ENCODE measurements at regions not wholly inside any gene's neighbourhood (a gene's known extent, or its start where the extent isn't known, plus 50 kb on each side); places are given as distances from the start of the nearest gene placed in this dataset.

DNA sequence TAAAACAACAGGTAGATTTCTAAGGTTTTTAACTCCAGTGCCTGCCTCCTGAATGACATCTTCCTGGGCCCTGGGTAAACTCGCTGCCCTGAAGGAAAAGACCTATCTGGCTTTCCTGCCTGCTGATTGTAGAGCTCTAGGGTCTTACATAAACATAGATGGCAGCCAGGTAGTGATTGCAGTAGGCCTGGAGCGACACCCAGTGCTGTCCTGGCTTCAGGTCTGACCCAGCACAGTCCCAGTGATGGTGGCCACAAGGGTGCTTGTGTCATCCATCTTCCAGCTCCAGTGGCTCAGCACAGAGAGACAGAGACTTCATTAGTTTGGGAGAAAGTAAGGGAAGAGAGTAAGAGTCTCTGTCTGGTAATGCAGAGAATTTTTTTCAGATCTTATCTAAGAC, 542.9 kb upstream of the IMPG1 start:
- Histone ChIP-seq H3K27ac (no peak overlapping the region), H3K36me3 (ENCODE audit: low read depth, missing control alignments) (no peaks in the 10 kb centered on the region), H3K9me3 (no peaks in the 10 kb centered on the region), H3K4me3 (no peak overlapping the region), H3K4me1 (no peaks in the 10 kb centered on the region), H3K27me3 (no peaks in the 10 kb centered on the region)
- DNase-seq: no peak
- TF ChIP-seq, protein P1, sequence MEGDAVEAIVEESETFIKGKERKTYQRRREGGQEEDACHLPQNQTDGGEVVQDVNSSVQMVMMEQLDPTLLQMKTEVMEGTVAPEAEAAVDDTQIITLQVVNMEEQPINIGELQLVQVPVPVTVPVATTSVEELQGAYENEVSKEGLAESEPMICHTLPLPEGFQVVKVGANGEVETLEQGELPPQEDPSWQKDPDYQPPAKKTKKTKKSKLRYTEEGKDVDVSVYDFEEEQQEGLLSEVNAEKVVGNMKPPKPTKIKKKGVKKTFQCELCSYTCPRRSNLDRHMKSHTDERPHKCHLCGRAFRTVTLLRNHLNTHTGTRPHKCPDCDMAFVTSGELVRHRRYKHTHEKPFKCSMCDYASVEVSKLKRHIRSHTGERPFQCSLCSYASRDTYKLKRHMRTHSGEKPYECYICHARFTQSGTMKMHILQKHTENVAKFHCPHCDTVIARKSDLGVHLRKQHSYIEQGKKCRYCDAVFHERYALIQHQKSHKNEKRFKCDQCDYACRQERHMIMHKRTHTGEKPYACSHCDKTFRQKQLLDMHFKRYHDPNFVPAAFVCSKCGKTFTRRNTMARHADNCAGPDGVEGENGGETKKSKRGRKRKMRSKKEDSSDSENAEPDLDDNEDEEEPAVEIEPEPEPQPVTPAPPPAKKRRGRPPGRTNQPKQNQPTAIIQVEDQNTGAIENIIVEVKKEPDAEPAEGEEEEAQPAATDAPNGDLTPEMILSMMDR (IDR thresholded peaks at IDR 0.05): no peak
- TF ChIP-seq POLR2A (IDR thresholded peaks at IDR 0.05): no peak
- WGBS, 2 donors: 62 to 93% methylated on average over 2 of the region's 2 CpGs
- intact Hi-C loops (cut with DNase I; ENCODE audit: low total_unique reads): no loop called here

- DNase-seq: no peak
- no peak for TF ChIP-seq POLR2A (IDR thresholded peaks at IDR 0.05)
- TF ChIP-seq, protein P1 (IDR thresholded peaks at IDR 0.05): no peak
- no peak overlapping the region for H3K4me3 ChIP-seq
- H3K27ac ChIP-seq: no peak overlapping the region
- 48 to 54% methylated on average over 1 of the region's 1 CpG for WGBS, 2 donors
- H3K27me3 ChIP-seq: no peaks in the 10 kb centered on the region
- H3K4me1 ChIP-seq: no peaks in the 10 kb centered on the region
- H3K9me3 ChIP-seq: no peaks in the 10 kb centered on the region
- intact Hi-C loops (cut with DNase I; ENCODE audit: low total_unique reads): no loop called here
- H3K36me3 ChIP-seq (ENCODE audit: low read depth, missing control alignments): no peaks in the 10 kb centered on the region
These were observed 540.5 kb upstream of the IMPG1 start for GRCh38 chr6:76612954-76613353.

DNA sequence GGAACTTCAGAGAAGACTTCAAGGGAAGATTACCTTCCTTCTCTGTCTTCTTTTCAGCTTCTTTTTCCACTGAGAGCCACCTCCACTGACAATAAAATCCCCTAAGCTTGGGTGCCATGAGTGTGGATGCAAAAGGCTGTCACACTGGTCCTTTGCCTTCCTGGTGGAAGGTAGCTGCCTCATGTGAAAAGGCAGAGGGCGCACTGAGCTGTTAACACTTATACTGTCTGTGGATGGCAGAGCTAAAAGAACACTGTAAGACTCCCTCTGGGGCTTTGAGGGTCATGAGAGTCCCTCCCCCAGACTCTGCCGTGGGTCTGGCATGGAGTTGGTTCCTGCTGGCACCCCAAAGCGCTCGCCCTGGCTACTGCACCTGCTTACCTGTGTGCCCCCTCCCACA, 536.7 kb upstream of the IMPG1 start:
- Histone ChIP-seq H3K36me3 (ENCODE audit: low read depth, missing control alignments) (no peaks in the 10 kb centered on the region), H3K9me3 (no peaks in the 10 kb centered on the region), H3K27me3 (no peaks in the 10 kb centered on the region), H3K27ac (no peak overlapping the region), H3K4me3 (no peak overlapping the region), H3K4me1 (no peaks in the 10 kb centered on the region)
- 74 to 83% methylated on average over 4 of the region's 4 CpGs for WGBS, 2 donors
- DNase-seq: no peak
- intact Hi-C loops (cut with DNase I; ENCODE audit: low total_unique reads): no loop called here
- TF ChIP-seq, protein P1 (IDR thresholded peaks at IDR 0.05): no peak
- no peak for TF ChIP-seq POLR2A (IDR thresholded peaks at IDR 0.05)

DNA sequence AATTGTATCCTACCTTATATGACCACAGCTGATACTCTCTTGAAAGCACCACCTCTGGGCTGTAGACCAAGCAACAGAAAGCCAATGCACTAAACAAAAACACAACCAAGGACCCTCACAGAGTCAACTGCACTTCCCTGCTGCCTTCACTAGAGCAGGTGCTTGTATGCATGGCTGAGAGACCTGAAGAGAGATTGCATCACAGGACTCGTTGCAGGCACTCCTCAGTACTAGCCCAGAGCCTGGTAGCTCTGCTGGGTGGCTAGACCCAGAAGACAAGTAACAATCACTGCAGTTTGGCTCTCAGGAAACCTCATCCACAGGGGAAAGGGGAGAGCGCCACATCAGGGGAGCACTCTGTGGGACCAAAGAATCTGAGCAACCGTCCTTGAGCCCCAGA, 521.6 kb upstream of the IMPG1 start:
- TF ChIP-seq, protein P1 (IDR thresholded peaks at IDR 0.05): no peak
- no peak for TF ChIP-seq POLR2A (IDR thresholded peaks at IDR 0.05)
- H3K9me3 ChIP-seq: no peaks in the 10 kb centered on the region
- intact Hi-C loops (cut with DNase I; ENCODE audit: low total_unique reads): no loop called here
- no peaks in the 10 kb centered on the region for H3K27me3 ChIP-seq
- no peaks in the 10 kb centered on the region for H3K4me1 ChIP-seq
- no peak for DNase-seq
- H3K27ac ChIP-seq: no peak overlapping the region
- WGBS, 2 donors: 73 to 86% methylated on average over 2 to 3 of the region's 3 CpGs
- H3K4me3 ChIP-seq: no peak overlapping the region
- no peaks in the 10 kb centered on the region for H3K36me3 ChIP-seq (ENCODE audit: low read depth, missing control alignments)

- no peaks in the 10 kb centered on the region for H3K9me3 ChIP-seq
- intact Hi-C loops (cut with DNase I; ENCODE audit: low total_unique reads): no loop called here
- WGBS, 2 donors: 61 to 70% methylated on average over 2 to 3 of the region's 3 CpGs
- no peaks in the 10 kb centered on the region for H3K4me1 ChIP-seq
- H3K27me3 ChIP-seq: no peaks in the 10 kb centered on the region
- no peak for DNase-seq
- TF ChIP-seq, protein P1 (IDR thresholded peaks at IDR 0.05): no peak
- TF ChIP-seq POLR2A (IDR thresholded peaks at IDR 0.05): no peak
- H3K36me3 ChIP-seq (ENCODE audit: low read depth, missing control alignments): no peaks in the 10 kb centered on the region
- no peak overlapping the region for H3K4me3 ChIP-seq
- H3K27ac ChIP-seq: no peak overlapping the region
These were observed 521.2 kb upstream of the IMPG1 start for GRCh38 chr6:76593668-76594067.
